DND-41 (cell line): ENCODE measurements at regions not wholly inside any gene's neighbourhood (a gene's known extent, or its start where the extent isn't known, plus 50 kb on each side); places are given as distances from the start of the nearest gene placed in this dataset.

Source experiments
- ATAC-seq: fragments of 200-7000 bp; cut with Tn5 transposase; 3 replicates; pipeline ENCODE4 v1.9.1; 2021; ENCODE audit warnings: low read depth; ENCODE audit not compliant: insufficient read depth
- DNase-seq: peaks from one replicate; pipeline ENCODE4 v3.0.0-alpha.2; 2020
- H2AFZ ChIP-seq: 2 replicates; pipeline ENCODE4 v1.6.0; 2012; ENCODE audit warnings: low read depth, low read length
- H3K27ac ChIP-seq: 2 replicates; pipeline ENCODE4 v1.5.1; 2012; ENCODE audit warnings: low read length, inconsistent platforms
- H3K27me3 ChIP-seq: fragments of 200-600 bp; sonication (generic); 2 replicates; pipeline ENCODE4 v1.6.0; 2012; ENCODE audit warnings: low read length, mild to moderate bottlenecking, inconsistent platforms; ENCODE audit not compliant: insufficient read depth, poor library complexity
- H3K36me3 ChIP-seq: 2 replicates; pipeline ENCODE4 v1.5.1; 2012; ENCODE audit warnings: low read length, inconsistent platforms; ENCODE audit not compliant: insufficient read depth
- H3K4me1 ChIP-seq: 2 replicates; pipeline ENCODE4 v1.5.1; 2012; ENCODE audit warnings: mild to moderate bottlenecking, low read length; ENCODE audit not compliant: insufficient read depth
- H3K4me2 ChIP-seq: 2 replicates; pipeline ENCODE4 v1.6.0; 2012; ENCODE audit warnings: mild to moderate bottlenecking, moderate library complexity, low read length, inconsistent platforms; ENCODE audit not compliant: insufficient read depth
- H3K4me3 ChIP-seq, 2 experiments: fragments of 200-600 bp in 1 of 2; shearing (Covaris generic) in 1 of 2; 2 replicates each; pipeline ENCODE4 v1.5.1; 2012 to 2016; ENCODE audit warnings: inconsistent platforms in 2 of 2, low read length in 2 of 2, mild to moderate bottlenecking in 2 of 2, low read depth in 1 of 2, moderate library complexity in 1 of 2
- H3K79me2 ChIP-seq: 2 replicates; pipeline ENCODE4 v1.6.0; 2012; ENCODE audit warnings: low read length, inconsistent platforms; ENCODE audit not compliant: insufficient read depth
- H3K9ac ChIP-seq: 2 replicates; pipeline ENCODE4 v1.6.0; 2012; ENCODE audit warnings: low read depth, mild to moderate bottlenecking, inconsistent platforms, low read length, moderate library complexity
- H3K9me3 ChIP-seq: 2 replicates; pipeline ENCODE4 v1.5.1; 2012; ENCODE audit warnings: low read length, moderate library complexity, mild to moderate bottlenecking, inconsistent platforms; ENCODE audit not compliant: insufficient read depth, severe bottlenecking
- H4K20me1 ChIP-seq: 2 replicates; pipeline ENCODE4 v1.6.0; 2012; ENCODE audit warnings: low read length; ENCODE audit not compliant: insufficient read depth
- EZH2 ChIP-seq: IDR thresholded peaks from 3 replicates; pipeline ENCODE4 v1.6.1; 2012; ENCODE audit warnings: borderline replicate concordance, low read depth, mild to moderate bottlenecking, moderate library complexity, low read length, inconsistent platforms; ENCODE audit not compliant: severe bottlenecking
- TF ChIP-seq, protein P1 (sequence below): IDR thresholded peaks from 2 replicates; pipeline ENCODE4 v1.5.1; 2012; ENCODE audit warnings: borderline replicate concordance, low read length, moderate library complexity, mild to moderate bottlenecking; ENCODE audit not compliant: poor library complexity, severe bottlenecking; ENCODE audit errors: extremely low read depth

DNA sequence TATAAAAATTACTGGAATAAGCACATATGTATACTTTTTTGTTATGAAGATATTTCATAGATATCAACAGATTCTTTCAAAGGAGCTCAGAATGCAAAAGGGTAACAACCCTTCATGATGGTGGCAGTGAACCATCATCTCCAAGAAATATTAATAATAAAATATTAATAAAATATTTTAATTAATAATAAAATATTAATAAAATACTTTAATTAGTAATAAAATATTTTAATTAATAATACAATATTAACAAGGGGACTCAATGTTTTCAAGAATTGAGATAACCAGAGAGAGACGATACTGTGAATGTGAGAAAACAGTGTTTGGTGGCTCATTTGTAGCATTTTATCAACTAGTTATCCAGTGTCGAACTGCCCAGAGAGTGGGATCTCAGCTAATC lies 86.0 kb upstream of the NT5E start:
- ATAC-seq (no peak), DNase-seq (no peak)
- Histone ChIP-seq H3K4me3 (no peak overlapping the region), H3K36me3 (no peaks in the 10 kb centered on the region), H3K9ac (no peak overlapping the region), H3K9me3 (no peaks in the 10 kb centered on the region), H4K20me1 (no peaks in the 10 kb centered on the region), H2AFZ (no peak overlapping the region), H3K4me2 (no peak overlapping the region), H3K27me3 (no peaks in the 10 kb centered on the region), H3K27ac (no peak overlapping the region), H3K4me1 (no peaks in the 10 kb centered on the region), H3K79me2 (no peaks in the 10 kb centered on the region)
- TF ChIP-seq, protein P1, sequence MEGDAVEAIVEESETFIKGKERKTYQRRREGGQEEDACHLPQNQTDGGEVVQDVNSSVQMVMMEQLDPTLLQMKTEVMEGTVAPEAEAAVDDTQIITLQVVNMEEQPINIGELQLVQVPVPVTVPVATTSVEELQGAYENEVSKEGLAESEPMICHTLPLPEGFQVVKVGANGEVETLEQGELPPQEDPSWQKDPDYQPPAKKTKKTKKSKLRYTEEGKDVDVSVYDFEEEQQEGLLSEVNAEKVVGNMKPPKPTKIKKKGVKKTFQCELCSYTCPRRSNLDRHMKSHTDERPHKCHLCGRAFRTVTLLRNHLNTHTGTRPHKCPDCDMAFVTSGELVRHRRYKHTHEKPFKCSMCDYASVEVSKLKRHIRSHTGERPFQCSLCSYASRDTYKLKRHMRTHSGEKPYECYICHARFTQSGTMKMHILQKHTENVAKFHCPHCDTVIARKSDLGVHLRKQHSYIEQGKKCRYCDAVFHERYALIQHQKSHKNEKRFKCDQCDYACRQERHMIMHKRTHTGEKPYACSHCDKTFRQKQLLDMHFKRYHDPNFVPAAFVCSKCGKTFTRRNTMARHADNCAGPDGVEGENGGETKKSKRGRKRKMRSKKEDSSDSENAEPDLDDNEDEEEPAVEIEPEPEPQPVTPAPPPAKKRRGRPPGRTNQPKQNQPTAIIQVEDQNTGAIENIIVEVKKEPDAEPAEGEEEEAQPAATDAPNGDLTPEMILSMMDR: no peak
- TF ChIP-seq EZH2: no peak

DNA sequence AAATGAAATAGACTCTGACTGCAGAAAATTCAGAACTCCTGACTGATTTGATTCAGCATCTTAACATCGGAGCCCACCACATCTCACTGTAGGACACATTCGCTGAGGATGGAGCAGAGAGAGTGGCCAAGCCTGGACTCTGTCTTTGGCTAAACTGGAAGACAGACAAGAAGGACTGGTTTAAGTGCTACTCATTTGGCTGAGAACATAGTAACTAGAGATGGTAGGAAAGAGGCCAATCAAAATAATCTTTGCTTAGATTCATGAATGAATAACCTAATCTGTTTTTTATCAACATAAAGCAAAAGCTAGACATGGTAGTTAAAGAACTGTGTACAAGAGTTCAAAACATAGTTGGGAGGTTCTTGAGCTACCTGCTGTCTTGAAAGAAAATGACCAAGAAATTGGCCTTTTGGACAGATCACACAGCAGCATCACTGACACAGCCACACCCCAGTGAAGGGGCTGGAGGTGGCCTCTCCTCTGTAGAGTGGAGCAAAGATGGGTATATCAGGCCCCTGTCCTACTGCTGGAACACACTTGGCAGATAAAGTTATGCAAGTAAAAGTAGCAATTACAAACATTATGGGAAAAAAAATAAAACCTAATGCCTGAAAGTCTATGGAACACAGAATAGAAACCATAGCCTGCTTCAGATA lies 87.1 kb upstream of the NT5E start:
- Histone ChIP-seq H3K9ac (no peak overlapping the region), H3K27me3 (no peaks in the 10 kb centered on the region), H4K20me1 (no peaks in the 10 kb centered on the region), H3K4me2 (no peak overlapping the region), H3K4me1 (no peaks in the 10 kb centered on the region), H3K36me3 (no peaks in the 10 kb centered on the region), H2AFZ (no peak overlapping the region), H3K4me3 (no peak overlapping the region), H3K9me3 (no peaks in the 10 kb centered on the region), H3K27ac (no peak overlapping the region), H3K79me2 (no peaks in the 10 kb centered on the region)
- no peak for TF ChIP-seq EZH2
- TF ChIP-seq, protein P1: no peak
- DNase-seq (no peak), ATAC-seq (no peak)

DNA sequence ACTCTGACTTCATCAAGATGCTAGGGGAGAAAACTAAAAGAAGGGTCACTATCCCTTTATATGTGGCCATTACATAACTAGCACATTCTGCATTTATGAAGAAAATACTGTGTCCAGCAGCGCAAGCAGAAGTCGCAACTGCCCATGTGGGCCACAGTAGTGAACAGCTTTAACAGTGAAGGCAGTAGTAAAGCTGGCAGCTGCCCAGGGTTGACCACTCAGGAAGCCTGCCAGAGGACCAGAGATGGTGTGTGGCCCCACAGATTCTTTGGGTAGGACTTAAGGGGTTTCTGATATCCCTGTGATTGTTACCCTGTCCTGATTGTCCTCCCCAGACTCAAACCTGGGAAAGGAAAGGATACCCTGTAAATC lies 88.3 kb upstream of the NT5E start:
- no peaks in the 10 kb centered on the region for H3K36me3 ChIP-seq
- H3K79me2 ChIP-seq: no peaks in the 10 kb centered on the region
- no peaks in the 10 kb centered on the region for H3K4me1 ChIP-seq
- H3K27ac ChIP-seq: no peak overlapping the region
- H3K4me2 ChIP-seq: no peak overlapping the region
- H4K20me1 ChIP-seq: no peaks in the 10 kb centered on the region
- no peak overlapping the region for H3K9ac ChIP-seq
- no peak overlapping the region for H2AFZ ChIP-seq
- no peak for DNase-seq
- H3K9me3 ChIP-seq: no peaks in the 10 kb centered on the region
- TF ChIP-seq, protein P1: no peak
- TF ChIP-seq EZH2: no peak
- H3K27me3 ChIP-seq: no peaks in the 10 kb centered on the region
- no peak for ATAC-seq
- H3K4me3 ChIP-seq: no peak overlapping the region
